ENCODE measurements at regions not wholly inside any gene's neighbourhood (a gene's known extent, or its start where the extent isn't known, plus 50 kb on each side); places are given as distances from the start of the nearest gene placed in this dataset.

DNA sequence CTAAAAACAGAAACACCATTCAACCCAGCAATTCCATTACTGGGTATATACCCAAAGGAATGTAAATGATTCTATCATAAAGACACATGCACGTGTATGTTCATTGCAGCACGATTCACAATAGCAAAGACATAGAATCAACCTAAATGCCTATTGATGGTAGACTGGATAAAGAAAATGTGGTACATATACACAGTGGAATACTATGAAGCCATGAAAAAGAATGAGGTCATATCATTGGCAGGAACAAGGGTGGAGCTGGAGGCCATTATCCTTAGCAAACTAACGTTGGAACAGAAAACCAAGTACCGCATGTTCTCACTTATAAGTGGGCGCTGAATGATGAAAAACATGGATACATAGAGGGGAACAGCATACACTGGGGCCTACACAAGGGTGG lies 77.2 kb upstream of the MYOCD start:
- no peak for DNase-seq (ENCODE audit: low read depth)
- H3K27me3 ChIP-seq (ENCODE audit: control insufficient read depth, insufficient read depth, low read length) = no peaks in the 10 kb centered on the region
- TF ChIP-seq, protein P1, sequence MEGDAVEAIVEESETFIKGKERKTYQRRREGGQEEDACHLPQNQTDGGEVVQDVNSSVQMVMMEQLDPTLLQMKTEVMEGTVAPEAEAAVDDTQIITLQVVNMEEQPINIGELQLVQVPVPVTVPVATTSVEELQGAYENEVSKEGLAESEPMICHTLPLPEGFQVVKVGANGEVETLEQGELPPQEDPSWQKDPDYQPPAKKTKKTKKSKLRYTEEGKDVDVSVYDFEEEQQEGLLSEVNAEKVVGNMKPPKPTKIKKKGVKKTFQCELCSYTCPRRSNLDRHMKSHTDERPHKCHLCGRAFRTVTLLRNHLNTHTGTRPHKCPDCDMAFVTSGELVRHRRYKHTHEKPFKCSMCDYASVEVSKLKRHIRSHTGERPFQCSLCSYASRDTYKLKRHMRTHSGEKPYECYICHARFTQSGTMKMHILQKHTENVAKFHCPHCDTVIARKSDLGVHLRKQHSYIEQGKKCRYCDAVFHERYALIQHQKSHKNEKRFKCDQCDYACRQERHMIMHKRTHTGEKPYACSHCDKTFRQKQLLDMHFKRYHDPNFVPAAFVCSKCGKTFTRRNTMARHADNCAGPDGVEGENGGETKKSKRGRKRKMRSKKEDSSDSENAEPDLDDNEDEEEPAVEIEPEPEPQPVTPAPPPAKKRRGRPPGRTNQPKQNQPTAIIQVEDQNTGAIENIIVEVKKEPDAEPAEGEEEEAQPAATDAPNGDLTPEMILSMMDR (IDR thresholded peaks at IDR 0.05; ENCODE audit: insufficient read depth, low read length, poor library complexity, severe bottlenecking) = no peak
- H3K36me3 ChIP-seq (ENCODE audit: control insufficient read depth, insufficient read depth, low read length) = no peaks in the 10 kb centered on the region
- no peak overlapping the region for H3K4me3 ChIP-seq (ENCODE audit: low read depth, low read length)

GRCh38 chr17:12590417-12590816 lies 75.3 kb upstream of the MYOCD start:
- TF ChIP-seq, protein P1 (IDR thresholded peaks at IDR 0.05; ENCODE audit: insufficient read depth, low read length, poor library complexity, severe bottlenecking) = no peak
- Histone ChIP-seq H3K4me3 (ENCODE audit: low read depth, low read length) (no peak overlapping the region), H3K36me3 (ENCODE audit: control insufficient read depth, insufficient read depth, low read length) (no peaks in the 10 kb centered on the region), H3K27me3 (ENCODE audit: control insufficient read depth, insufficient read depth, low read length) (no peaks in the 10 kb centered on the region)
- no peak for DNase-seq (ENCODE audit: low read depth)

DNA sequence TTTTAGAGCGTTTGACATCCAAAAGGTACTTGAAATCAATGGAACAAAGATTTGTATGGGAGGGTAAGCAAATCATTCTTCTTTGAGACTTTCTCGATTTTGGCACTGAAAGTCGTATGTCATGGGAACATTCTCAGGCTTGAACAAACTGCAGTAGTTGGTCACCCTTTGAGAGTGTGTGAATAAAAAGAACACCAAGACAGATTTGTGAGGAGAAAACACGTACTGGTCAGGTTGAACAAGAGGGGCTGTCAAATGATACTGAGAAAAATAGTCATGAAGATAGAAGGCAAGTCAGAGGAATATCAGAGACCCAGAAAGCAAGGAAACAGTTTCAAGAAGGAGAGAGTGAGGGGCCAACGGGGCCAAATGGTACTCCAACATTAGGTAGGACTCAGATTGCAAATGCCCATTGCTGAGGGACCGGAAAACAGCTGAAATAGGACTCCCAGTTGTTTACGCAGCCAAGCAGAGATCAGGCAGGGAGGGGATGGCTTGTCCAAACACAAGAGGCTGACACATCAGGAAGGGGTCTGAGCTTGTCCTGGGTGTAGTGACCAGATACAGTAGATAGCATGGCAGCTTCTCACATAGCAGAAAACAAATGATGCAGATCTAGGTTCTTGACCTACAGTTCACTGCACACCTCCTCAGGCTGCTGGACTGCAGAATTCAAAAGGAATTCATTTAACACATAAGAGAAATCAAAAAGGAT lies 74.5 kb upstream of the MYOCD start:
- DNase-seq (ENCODE audit: low read depth) = peak; percentile 47
- H3K4me3 ChIP-seq (ENCODE audit: low read depth, low read length) = no peak overlapping the region
- H3K36me3 ChIP-seq (ENCODE audit: control insufficient read depth, insufficient read depth, low read length) = no peaks in the 10 kb centered on the region
- no peaks in the 10 kb centered on the region for H3K27me3 ChIP-seq (ENCODE audit: control insufficient read depth, insufficient read depth, low read length)
- TF ChIP-seq, protein P1 (IDR thresholded peaks at IDR 0.05; ENCODE audit: insufficient read depth, low read length, poor library complexity, severe bottlenecking) = no peak

GRCh38 chr17:12592941-12593340 lies 72.7 kb upstream of the MYOCD start:
- H3K27me3 ChIP-seq (ENCODE audit: control insufficient read depth, insufficient read depth, low read length) = no peaks in the 10 kb centered on the region
- no peak for DNase-seq (ENCODE audit: low read depth)
- H3K36me3 ChIP-seq (ENCODE audit: control insufficient read depth, insufficient read depth, low read length) = no peaks in the 10 kb centered on the region
- H3K4me3 ChIP-seq (ENCODE audit: low read depth, low read length) = no peak overlapping the region
- TF ChIP-seq, protein P1 (IDR thresholded peaks at IDR 0.05; ENCODE audit: insufficient read depth, low read length, poor library complexity, severe bottlenecking) = no peak

- Histone ChIP-seq H3K27me3 (ENCODE audit: control insufficient read depth, insufficient read depth, low read length) (no peaks in the 10 kb centered on the region), H3K36me3 (ENCODE audit: control insufficient read depth, insufficient read depth, low read length) (no peaks in the 10 kb centered on the region), H3K4me3 (ENCODE audit: low read depth, low read length) (no peak overlapping the region)
- TF ChIP-seq, protein P1 (IDR thresholded peaks at IDR 0.05; ENCODE audit: insufficient read depth, low read length, poor library complexity, severe bottlenecking) = no peak
- no peak for DNase-seq (ENCODE audit: low read depth)
These were observed 68.7 kb upstream of the MYOCD start for GRCh38 chr17:12596961-12597360.

- Histone ChIP-seq H3K27me3 (ENCODE audit: control insufficient read depth, insufficient read depth, low read length) (no peaks in the 10 kb centered on the region), H3K36me3 (ENCODE audit: control insufficient read depth, insufficient read depth, low read length) (no peaks in the 10 kb centered on the region), H3K4me3 (ENCODE audit: low read depth, low read length) (no peak overlapping the region)
- TF ChIP-seq, protein P1 (IDR thresholded peaks at IDR 0.05; ENCODE audit: insufficient read depth, low read length, poor library complexity, severe bottlenecking) = no peak
- no peak for DNase-seq (ENCODE audit: low read depth)
These were observed 67.8 kb upstream of the MYOCD start for GRCh38 chr17:12597895-12598294.
